Lower lobe of right lung (tissue), 2 donors: ENCODE measurements at regions not wholly inside any gene's neighbourhood (a gene's known extent, or its start where the extent isn't known, plus 50 kb on each side); places are given as distances from the start of the nearest gene placed in this dataset.
"Not testable (repeated sequence)": the region's sequence is repeated elsewhere in the genome, so short reads cannot be mapped to it uniquely, and the experiment has no call there.

ENCODE experiments used
- ATAC-seq, 2 donors: fragments of 200-7000 bp; cut with Tn5 transposase; one replicate each; pipeline ENCODE4 v1.9.1; 2020 to 2022; ENCODE audit warnings: mild to moderate bottlenecking in 2 of 2, moderate library complexity in 2 of 2
- DNase-seq: peaks from one replicate; pipeline ENCODE4 v3.0.0-alpha.2; 2020
- H3K27ac ChIP-seq: fragments of 200-600 bp; one replicate; pipeline ENCODE4 v1.8.0; 2022
- H3K27me3 ChIP-seq: fragments of 200-600 bp; one replicate; pipeline ENCODE4 v1.8.0; 2022; ENCODE audit warnings: low read depth
- H3K36me3 ChIP-seq: fragments of 200-600 bp; one replicate; pipeline ENCODE4 v1.8.0; 2022; ENCODE audit warnings: mild to moderate bottlenecking
- H3K4me1 ChIP-seq: fragments of 200-600 bp; one replicate; pipeline ENCODE4 v1.8.0; 2022
- H3K4me3 ChIP-seq: fragments of 200-600 bp; one replicate; pipeline ENCODE4 v1.8.0; 2022; ENCODE audit warnings: mild to moderate bottlenecking
- H3K9me3 ChIP-seq: fragments of 200-600 bp; one replicate; pipeline ENCODE4 v1.8.0; 2022
- intact Hi-C: fragments of 100-400 bp; cut with DNase I; formaldehyde crosslinking; loops from one replicate; pipeline ENCODE4 v1.11.0; 2022
- TF ChIP-seq, protein P1 (sequence below): fragments of 200-600 bp; IDR thresholded peaks from one replicate; pipeline ENCODE4 v1.8.0; 2022; ENCODE audit warnings: antibody characterized with exemption, mild to moderate bottlenecking
- donor health status: DM: no; HTN: yes; CAD: no; lungs with severe emphysema.

DNA sequence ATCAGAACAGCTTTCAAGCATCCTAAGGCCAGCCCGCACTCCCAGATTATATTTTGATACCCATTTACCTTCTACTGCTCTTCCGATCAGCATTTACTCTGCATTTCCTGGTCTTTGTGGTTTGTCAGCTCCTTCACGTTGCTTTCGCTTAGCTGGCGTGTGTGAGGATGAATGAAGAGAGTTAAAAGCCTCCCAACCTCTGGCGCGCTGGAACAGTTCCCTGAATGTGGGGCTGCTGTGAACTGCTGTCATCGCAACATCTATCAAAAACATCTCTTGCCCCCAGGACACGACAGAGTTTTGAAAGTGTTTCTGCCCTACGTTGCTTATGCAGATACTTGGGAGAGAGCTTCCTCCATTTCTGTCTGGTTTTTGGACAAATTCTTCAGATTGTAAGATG lies 129.2 kb downstream of the KCNA5 start:
- H3K9me3 ChIP-seq: no peaks in the 10 kb centered on the region
- TF ChIP-seq, protein P1, sequence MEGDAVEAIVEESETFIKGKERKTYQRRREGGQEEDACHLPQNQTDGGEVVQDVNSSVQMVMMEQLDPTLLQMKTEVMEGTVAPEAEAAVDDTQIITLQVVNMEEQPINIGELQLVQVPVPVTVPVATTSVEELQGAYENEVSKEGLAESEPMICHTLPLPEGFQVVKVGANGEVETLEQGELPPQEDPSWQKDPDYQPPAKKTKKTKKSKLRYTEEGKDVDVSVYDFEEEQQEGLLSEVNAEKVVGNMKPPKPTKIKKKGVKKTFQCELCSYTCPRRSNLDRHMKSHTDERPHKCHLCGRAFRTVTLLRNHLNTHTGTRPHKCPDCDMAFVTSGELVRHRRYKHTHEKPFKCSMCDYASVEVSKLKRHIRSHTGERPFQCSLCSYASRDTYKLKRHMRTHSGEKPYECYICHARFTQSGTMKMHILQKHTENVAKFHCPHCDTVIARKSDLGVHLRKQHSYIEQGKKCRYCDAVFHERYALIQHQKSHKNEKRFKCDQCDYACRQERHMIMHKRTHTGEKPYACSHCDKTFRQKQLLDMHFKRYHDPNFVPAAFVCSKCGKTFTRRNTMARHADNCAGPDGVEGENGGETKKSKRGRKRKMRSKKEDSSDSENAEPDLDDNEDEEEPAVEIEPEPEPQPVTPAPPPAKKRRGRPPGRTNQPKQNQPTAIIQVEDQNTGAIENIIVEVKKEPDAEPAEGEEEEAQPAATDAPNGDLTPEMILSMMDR: no peak
- no peak for DNase-seq
- H3K27me3 ChIP-seq: peaks cover 6% of the 10 kb centered on the region
- intact Hi-C loops: no loop called here
- no peak overlapping the region for H3K27ac ChIP-seq
- no peak overlapping the region for H3K4me3 ChIP-seq
- H3K36me3 ChIP-seq: no peaks in the 10 kb centered on the region
- no peak for ATAC-seq
- H3K4me1 ChIP-seq: no peaks in the 10 kb centered on the region

DNA sequence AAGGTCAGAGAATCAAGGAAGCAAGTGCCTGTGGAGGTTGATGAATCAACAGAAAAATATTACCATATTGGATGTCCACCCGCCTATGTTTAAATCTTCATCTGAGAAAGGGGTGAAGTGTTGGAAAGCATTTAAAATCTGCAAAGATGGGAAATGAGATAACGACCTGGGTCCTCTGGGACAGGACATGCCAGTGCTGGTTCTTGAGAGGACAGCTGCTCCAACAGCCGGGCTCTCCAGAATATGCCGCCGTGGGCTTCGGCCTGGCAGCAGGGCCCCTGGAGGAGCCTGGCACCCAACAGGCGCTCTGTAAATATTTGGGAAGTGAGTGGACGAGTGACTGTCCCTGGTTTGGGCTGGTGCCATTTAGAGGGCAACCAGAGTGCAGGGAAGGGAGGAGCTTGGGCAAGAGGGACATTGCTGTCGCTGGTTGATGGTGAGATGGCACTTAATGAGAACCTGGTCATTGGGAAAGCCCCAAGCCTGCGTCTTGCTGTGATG lies 129.9 kb downstream of the KCNA5 start:
- H3K27ac ChIP-seq: no peak overlapping the region
- H3K4me3 ChIP-seq: no peak overlapping the region
- DNase-seq: no peak
- peaks cover 6% of the 10 kb centered on the region for H3K27me3 ChIP-seq
- H3K9me3 ChIP-seq: no peaks in the 10 kb centered on the region
- no peak for ATAC-seq
- TF ChIP-seq, protein P1: no peak
- no peaks in the 10 kb centered on the region for H3K36me3 ChIP-seq
- H3K4me1 ChIP-seq: no peaks in the 10 kb centered on the region
- intact Hi-C loops: no loop called here

DNA sequence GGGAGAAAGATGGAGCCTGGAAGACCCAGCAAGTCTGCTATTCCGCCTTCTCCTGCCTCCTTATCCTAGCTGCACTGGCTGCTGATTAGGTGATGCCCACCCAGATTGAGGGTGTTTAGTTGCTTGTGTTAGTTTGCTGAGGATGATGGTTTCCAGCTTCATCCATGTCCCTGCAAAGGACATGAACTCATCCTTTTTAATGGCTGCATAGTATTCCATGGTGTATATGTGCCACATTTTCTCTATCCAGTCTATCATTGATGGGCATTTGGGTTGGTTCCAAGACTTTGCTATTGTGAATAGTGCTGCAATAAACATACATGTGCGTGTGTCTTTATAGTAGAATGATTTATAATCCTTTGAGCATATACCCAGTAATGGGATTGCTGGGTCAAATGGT lies 131.7 kb downstream of the KCNA5 start:
- H3K36me3 ChIP-seq, H3K27ac ChIP-seq, ATAC-seq, intact Hi-C loops, H3K27me3 ChIP-seq, H3K4me1 ChIP-seq, DNase-seq, H3K9me3 ChIP-seq, H3K4me3 ChIP-seq: not testable (repeated sequence)

DNA sequence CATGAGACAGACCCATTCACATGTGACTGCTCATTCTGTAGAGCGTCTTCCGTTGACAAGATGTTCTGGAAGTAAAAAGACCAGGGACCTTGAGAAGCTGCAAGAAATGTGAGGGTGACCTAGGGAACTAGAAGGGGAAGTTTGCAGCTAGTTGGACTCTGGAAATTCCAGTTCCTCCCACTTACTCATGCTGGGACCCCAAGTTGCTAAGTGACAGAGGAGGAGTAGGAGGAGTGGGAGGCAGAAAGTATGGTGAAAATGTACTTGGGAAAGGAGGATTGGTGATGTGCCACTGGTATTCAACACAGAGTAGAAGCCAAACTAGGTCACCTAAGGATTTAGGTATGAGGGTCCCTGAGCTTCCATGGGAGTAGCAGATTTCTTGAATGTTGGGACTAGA lies 132.4 kb downstream of the KCNA5 start:
- no peaks in the 10 kb centered on the region for H3K4me1 ChIP-seq
- TF ChIP-seq, protein P1: no peak
- H3K27ac ChIP-seq: no peak overlapping the region
- H3K4me3 ChIP-seq: no peak overlapping the region
- ATAC-seq (no peak), DNase-seq (no peak)
- H3K36me3 ChIP-seq: no peaks in the 10 kb centered on the region
- no peaks in the 10 kb centered on the region for H3K27me3 ChIP-seq
- H3K9me3 ChIP-seq: no peaks in the 10 kb centered on the region
- intact Hi-C loops: no loop called here

DNA sequence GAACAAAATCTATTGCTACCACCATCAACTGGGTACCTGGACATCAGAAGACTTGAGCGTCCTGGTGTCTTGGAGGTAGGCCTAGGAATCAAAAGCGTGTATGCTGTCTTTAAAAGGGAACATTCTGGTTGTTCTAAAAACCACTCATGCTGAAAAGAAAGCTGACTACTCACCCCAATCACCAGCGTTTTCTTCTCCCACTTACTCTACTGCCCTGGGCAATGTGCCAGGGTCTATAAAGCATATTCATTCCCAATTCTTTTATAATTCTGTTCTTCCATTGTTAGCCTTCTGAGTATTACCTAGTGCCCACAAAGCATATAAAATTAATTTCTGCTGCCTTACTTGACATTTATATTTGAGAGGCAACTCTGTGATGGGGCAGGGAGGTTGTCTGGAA lies 133.4 kb downstream of the KCNA5 start:
- H3K9me3 ChIP-seq: no peaks in the 10 kb centered on the region
- intact Hi-C loops: no loop called here
- ATAC-seq: no peak
- TF ChIP-seq, protein P1: no peak
- H3K27me3 ChIP-seq: no peaks in the 10 kb centered on the region
- H3K4me3 ChIP-seq: no peak overlapping the region
- H3K4me1 ChIP-seq: no peaks in the 10 kb centered on the region
- H3K36me3 ChIP-seq: no peaks in the 10 kb centered on the region
- no peak overlapping the region for H3K27ac ChIP-seq
- no peak for DNase-seq

DNA sequence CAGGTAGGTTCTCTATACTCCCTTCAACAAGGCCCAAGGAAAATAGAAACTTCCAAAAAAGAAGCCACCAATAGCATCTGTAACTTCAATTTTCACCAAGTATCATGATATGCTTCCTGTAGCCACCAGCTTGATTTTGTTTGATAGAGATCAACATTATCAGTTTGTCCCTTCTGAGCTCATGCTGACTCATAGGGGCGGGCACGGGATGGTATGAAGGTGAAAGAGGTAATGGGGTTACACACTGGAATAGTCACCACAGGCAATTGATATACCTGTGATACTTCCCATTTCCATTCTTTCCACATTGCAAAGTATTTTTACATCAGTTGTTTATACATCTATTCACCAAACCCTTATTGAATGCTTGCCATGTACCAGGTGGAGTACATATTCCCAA lies 134.1 kb downstream of the KCNA5 start:
- Histone ChIP-seq H3K27ac (no peak overlapping the region), H3K9me3 (no peaks in the 10 kb centered on the region), H3K36me3 (no peaks in the 10 kb centered on the region), H3K4me1 (no peaks in the 10 kb centered on the region), H3K4me3 (no peak overlapping the region), H3K27me3 (no peaks in the 10 kb centered on the region)
- DNase-seq (no peak), ATAC-seq (no peak)
- intact Hi-C loops: no loop called here
- TF ChIP-seq, protein P1: no peak
